ENCODE measurements at regions not wholly inside any gene's neighbourhood (a gene's known extent, or its start where the extent isn't known, plus 50 kb on each side); places are given as distances from the start of the nearest gene placed in this dataset.

DNA sequence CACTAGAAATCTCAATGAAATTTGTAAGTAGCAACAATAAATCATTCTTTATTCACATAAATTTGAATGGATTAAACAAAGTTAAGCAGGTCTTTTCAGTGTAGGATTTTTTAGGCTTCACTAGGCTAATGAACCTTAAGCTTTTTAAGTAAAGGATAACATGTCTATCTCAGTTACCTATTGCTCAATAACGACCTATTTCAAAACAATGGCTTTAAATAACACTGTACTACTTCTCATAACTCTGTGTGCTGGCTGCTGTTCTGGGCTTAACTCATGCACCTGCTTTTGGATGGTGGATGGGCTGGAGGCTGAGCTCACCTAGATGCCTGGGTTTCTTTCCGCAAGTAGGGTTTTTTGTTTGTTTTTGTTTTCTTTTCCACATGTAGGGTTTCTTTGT, 495.0 kb upstream of the SLIT2 start:
- TF ChIP-seq, protein P1, sequence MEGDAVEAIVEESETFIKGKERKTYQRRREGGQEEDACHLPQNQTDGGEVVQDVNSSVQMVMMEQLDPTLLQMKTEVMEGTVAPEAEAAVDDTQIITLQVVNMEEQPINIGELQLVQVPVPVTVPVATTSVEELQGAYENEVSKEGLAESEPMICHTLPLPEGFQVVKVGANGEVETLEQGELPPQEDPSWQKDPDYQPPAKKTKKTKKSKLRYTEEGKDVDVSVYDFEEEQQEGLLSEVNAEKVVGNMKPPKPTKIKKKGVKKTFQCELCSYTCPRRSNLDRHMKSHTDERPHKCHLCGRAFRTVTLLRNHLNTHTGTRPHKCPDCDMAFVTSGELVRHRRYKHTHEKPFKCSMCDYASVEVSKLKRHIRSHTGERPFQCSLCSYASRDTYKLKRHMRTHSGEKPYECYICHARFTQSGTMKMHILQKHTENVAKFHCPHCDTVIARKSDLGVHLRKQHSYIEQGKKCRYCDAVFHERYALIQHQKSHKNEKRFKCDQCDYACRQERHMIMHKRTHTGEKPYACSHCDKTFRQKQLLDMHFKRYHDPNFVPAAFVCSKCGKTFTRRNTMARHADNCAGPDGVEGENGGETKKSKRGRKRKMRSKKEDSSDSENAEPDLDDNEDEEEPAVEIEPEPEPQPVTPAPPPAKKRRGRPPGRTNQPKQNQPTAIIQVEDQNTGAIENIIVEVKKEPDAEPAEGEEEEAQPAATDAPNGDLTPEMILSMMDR (IDR thresholded peaks at IDR 0.05; ENCODE audit: insufficient read depth, low read depth, low read length, missing control alignments): no peak
- peak; percentile 21 for DNase-seq (ENCODE audit: low read depth)
- no peak overlapping the region for H3K4me3 ChIP-seq (ENCODE audit: low read length)

DNA sequence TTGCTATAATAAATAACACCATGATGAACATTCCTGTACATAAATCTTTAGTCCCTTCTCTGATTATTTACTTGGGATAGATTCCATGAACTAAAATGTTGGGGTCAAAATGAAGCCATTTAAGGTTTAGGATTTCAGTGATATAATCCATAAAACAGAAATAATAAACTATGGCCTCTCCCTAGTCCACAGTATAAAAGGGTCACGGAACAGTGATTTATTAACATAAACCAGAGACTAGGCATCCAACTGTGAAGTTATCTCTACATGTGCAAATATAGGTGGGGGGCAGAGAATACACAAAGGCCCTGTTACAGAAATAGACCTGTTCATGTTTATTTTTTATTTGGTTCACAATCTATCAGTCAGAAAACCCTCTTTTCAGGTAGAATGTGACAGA, 499.1 kb upstream of the SLIT2 start:
- DNase-seq (ENCODE audit: low read depth): no peak
- TF ChIP-seq, protein P1 (IDR thresholded peaks at IDR 0.05; ENCODE audit: insufficient read depth, low read depth, low read length, missing control alignments): no peak
- no peak overlapping the region for H3K4me3 ChIP-seq (ENCODE audit: low read length)

DNA sequence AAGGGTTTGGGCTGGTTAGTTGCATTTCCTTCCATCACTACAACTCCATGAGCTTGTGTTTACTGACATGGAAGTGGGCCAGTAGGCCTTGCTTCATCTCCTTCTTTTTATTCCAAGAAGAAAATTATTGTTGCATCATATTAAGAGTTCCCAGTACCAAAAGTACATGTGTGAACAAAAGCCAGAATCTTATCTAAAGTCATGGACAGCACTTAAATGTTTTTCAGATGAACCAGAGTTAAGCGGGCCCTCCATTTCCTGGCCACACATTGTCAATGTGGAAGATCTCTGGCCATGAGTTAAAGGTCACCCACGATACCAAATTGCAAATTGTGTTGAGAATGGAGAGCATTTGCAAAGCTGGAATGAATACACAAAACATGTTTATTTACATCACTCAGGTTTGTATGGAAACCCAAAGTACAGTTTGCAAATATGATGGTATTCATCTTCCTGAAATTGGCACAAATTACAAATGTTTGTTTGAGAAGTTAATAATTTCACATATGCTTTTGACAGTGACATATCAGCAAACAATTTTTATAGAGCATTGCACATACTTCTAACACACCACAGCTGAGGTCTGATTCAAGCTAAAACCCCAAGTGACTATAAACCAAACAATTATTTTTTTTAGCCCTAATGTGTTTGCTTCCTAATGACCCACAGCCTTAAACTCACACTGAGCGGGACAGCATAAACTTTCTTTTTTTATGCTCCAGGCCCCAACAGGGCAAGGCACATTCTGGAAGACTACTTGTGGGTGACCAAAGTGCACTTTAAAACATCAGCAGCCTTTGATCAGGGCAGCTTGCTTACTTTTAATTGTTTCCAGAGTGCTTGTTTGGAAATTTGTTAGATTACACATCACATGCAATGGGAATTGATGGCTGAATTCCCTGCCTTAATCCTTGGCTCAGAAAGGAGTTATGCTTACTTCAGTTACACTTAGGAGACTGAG, 502.9 kb upstream of the SLIT2 start:
- DNase-seq (ENCODE audit: low read depth): peak; percentile 3
- TF ChIP-seq, protein P1 (IDR thresholded peaks at IDR 0.05; ENCODE audit: insufficient read depth, low read depth, low read length, missing control alignments): no peak
- no peak overlapping the region for H3K4me3 ChIP-seq (ENCODE audit: low read length)

DNA sequence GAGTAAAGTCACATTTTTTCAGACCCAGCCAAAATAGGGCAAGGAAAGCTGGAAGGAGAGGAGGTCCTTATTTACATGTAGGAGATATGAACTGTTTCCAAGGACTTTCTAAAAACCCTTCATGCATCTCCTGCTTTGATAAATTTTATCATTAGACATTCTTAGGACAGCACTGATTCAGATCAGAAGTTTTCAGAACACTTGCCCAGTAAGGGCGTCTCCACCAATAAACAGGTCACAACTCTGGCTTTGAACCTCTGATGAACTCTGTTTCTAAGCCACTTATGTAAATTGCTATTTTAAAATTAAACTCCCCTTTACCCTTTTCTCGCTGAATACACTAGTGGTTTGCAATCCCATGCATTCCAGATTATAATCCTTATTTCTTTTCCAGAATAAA, 505.3 kb upstream of the SLIT2 start:
- DNase-seq (ENCODE audit: low read depth): no peak
- TF ChIP-seq, protein P1 (IDR thresholded peaks at IDR 0.05; ENCODE audit: insufficient read depth, low read depth, low read length, missing control alignments): no peak
- no peak overlapping the region for H3K4me3 ChIP-seq (ENCODE audit: low read length)

DNA sequence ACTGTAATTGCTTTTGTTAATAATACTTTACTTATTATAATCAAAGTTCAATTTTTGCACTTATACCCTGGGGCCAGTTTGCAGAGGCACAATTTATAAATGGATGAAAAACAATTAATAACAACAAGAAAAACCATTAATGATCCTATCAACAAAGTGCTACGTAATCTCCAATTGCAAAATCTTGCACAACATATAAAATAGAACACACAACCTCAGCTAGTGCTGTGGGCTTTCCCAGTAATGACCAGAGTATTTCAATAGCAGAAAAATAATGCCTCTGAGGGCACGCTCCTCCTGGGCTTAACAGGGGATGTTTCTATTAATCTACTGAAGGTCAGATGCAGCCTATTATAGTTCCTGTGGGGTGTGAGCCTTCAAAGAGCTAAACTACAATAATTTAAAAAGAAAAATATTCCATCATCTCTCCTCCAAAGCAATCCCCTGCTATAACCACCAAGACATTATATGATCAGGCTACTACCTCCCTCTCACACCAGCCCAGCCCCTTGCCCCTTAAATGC, 508.5 kb upstream of the SLIT2 start:
- TF ChIP-seq, protein P1 (IDR thresholded peaks at IDR 0.05; ENCODE audit: insufficient read depth, low read depth, low read length, missing control alignments): no peak
- no peak for DNase-seq (ENCODE audit: low read depth)
- no peak overlapping the region for H3K4me3 ChIP-seq (ENCODE audit: low read length)

DNA sequence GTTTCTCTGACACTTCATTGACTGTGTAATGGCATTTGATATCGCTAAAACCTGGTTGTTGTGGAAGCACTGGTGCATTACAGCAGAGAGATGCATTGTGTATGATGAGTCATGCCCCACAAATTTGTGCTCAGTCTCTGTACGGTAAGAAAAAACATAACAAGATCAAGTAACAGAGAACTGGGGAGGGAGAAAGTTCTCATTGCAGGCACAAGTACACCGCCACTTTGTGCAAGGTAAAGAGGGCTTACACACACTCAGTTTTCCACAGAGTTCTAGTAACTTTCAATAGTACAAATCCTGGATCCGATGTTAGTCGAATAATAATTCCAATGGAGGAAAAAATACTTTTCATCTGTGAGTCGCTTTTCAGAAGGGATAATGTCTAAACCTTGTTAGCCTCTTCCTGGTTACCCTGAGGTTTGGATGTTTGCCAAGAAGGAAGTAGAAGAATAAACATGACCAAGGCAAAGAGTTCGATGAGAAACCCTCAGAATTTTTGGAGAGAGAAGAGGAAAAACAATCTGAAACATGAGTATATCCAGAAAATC, 512.5 kb upstream of the SLIT2 start:
- H3K4me3 ChIP-seq (ENCODE audit: low read length): peak overlapping the region; percentile 25
- peak; percentile 89 for DNase-seq (ENCODE audit: low read depth)
- TF ChIP-seq, protein P1 (IDR thresholded peaks at IDR 0.05; ENCODE audit: insufficient read depth, low read depth, low read length, missing control alignments): peak; percentile 15
